ENCODE measurements at regions not wholly inside any gene's neighbourhood (a gene's known extent, or its start where the extent isn't known, plus 50 kb on each side); places are given as distances from the start of the nearest gene placed in this dataset.

DNA sequence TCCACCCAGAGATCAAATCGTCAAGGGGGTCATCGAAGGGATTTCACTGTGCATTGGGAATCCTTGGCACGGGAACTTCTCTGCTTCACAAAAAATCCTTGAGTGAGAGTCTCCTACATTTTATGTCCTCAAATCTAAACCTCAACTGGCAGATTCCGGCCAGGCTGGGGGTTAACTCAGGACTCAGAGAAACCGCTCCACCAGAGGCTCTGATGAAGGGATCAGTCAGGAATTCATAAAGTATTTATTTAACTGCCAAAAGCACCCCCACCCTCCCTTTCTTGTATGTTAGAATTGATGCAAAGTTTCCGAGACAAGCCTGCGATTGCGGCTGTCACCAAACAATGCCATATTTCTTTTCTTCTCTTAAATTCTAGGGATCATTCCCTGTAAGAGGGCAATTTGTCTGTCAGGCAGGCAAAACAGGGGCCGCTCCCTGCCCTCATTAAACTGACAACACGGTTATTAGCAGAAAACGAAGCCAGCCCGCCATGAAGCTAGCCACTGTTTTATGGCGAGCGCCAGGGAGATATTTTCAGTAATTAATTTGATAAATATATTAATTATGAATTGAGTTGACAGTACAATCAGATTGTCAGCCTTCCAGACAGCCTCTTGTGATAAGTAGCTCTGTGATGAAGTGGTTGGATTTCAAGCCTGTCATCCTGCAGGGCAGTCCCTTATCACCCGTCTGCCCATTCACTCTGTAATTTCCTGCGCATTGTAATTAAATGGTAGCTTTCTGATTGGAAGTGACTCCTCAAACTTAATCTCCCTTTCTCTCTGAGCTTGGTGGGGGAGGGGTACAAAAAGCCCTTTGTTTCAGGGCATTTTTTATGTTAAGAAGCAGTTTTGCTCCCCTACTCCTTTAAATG is 153.0 kb upstream of the GPR26 start:
- TF ChIP-seq, protein P1, sequence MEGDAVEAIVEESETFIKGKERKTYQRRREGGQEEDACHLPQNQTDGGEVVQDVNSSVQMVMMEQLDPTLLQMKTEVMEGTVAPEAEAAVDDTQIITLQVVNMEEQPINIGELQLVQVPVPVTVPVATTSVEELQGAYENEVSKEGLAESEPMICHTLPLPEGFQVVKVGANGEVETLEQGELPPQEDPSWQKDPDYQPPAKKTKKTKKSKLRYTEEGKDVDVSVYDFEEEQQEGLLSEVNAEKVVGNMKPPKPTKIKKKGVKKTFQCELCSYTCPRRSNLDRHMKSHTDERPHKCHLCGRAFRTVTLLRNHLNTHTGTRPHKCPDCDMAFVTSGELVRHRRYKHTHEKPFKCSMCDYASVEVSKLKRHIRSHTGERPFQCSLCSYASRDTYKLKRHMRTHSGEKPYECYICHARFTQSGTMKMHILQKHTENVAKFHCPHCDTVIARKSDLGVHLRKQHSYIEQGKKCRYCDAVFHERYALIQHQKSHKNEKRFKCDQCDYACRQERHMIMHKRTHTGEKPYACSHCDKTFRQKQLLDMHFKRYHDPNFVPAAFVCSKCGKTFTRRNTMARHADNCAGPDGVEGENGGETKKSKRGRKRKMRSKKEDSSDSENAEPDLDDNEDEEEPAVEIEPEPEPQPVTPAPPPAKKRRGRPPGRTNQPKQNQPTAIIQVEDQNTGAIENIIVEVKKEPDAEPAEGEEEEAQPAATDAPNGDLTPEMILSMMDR (conservative IDR thresholded peaks at IDR 0.05; ENCODE audit: low read depth): no peak
- no peak overlapping the region for H3K27ac ChIP-seq
- CTCF ChIA-PET: interaction anchor here (0.6 kb wide), 1 partner anchor 158 kb away, joined by 6 read pairs; no protein-coding TSS in a partner anchor
- POLR2A ChIA-PET (ENCODE audit: low non-redundant PET): no interaction called here
- DNase-seq (ENCODE audit: low spot score): no peak

DNA sequence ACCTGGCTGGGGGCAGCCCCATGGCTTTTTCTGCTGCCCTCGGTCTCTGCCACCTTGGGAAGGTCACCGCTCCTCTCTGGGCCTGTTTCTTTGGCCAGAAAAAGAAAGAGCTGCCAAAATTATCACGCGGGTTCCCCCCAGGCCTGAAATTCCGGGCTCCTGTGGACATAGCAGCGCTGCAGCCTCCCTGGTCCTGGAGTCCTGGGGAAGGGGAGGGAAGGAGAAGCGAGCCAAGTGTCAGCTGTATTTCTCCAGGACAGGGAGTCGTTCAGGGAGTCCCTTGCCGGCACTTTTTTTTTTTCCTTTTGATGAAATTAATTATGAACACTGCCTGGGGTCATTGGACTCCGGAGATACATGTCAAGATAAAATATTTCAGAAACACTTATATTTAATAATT is 152.3 kb upstream of the GPR26 start:
- no peak for DNase-seq (ENCODE audit: low spot score)
- CTCF ChIA-PET: no interaction called here
- H3K27ac ChIP-seq: no peak overlapping the region
- TF ChIP-seq, protein P1 (conservative IDR thresholded peaks at IDR 0.05; ENCODE audit: low read depth): no peak
- POLR2A ChIA-PET (ENCODE audit: low non-redundant PET): no interaction called here

DNA sequence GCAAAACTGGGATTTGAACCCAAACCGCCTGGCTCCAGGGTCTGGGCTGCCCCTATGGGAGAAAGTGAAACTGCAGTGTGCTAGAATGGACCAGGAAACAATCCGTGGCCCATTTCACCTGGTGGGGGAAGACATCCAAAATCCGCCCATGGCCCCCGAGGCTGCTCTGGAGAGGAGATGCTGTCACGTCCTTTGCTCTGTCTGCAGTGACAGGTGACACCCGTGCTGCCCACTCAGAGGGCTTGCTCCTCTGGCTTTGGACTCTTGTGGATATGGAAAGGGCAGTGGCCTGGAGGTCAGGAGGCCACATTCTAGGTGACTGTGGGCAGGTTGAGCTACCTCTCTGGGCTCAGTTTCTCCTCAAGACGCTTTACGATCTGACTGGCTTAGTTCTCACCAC is 151.2 kb upstream of the GPR26 start:
- H3K27ac ChIP-seq: no peak overlapping the region
- DNase-seq (ENCODE audit: low spot score): no peak
- ChIA-PET CTCF (interaction anchor here (0.6 to 0.7 kb wide), 2 partner anchors 30 to 733 kb away, joined by 3 to 4 read pairs; no protein-coding TSS in a partner anchor), POLR2A (ENCODE audit: low non-redundant PET) (no interaction called here)
- TF ChIP-seq, protein P1 (conservative IDR thresholded peaks at IDR 0.05; ENCODE audit: low read depth): no peak

DNA sequence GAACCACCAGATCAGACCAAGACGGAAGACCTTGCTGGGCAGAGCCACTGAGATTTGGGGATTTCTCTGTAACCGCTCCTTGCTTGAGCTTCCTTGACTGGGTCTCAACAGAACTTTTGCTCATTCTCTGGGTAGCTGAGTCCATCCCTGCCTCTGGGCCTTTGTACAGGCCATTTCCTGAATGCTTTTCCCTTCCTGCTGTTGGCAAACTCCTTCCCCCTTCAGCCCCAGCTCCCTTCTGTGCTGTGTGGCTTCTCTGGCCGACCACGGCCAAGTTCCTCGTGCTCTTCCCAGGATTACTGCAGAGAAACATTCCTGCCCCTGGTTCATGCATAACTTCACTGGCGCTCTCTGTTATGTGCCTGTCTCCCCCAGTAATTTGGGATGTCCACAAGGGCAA is 150.5 kb upstream of the GPR26 start:
- CTCF ChIA-PET: interaction anchor here (0.5 to 0.7 kb wide), 2 partner anchors 30 to 294 kb away, joined by 3 read pairs; no protein-coding TSS in a partner anchor
- POLR2A ChIA-PET (ENCODE audit: low non-redundant PET): no interaction called here
- H3K27ac ChIP-seq: no peak overlapping the region
- TF ChIP-seq, protein P1 (conservative IDR thresholded peaks at IDR 0.05; ENCODE audit: low read depth): no peak
- no peak for DNase-seq (ENCODE audit: low spot score)

DNA sequence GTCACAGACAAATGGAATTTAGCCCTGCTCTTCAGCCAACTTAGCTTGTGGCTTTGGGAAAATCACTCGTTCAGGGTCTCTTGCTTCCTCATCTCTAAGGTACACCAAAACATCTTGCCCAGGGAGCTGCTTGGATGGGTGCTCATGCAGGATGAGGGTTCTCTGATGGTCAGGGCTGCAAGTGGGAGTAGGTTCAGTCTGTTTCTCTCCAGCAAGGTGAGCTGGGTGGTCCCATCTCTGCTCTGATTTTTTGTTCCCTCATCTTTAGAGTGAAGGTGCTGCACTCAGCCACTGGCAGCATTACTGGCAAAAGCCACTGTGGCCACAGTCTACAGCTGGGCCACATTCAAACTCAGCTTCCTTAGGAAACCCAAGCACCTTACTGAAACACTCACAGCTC is 149.9 kb upstream of the GPR26 start:
- no peak overlapping the region for H3K27ac ChIP-seq
- ChIA-PET POLR2A (ENCODE audit: low non-redundant PET) (no interaction called here), CTCF (interaction anchor here (0.5 kb wide), 1 partner anchor 294 kb away, joined by 3 read pairs; no protein-coding TSS in a partner anchor)
- TF ChIP-seq, protein P1 (conservative IDR thresholded peaks at IDR 0.05; ENCODE audit: low read depth): no peak
- no peak for DNase-seq (ENCODE audit: low spot score)

DNA sequence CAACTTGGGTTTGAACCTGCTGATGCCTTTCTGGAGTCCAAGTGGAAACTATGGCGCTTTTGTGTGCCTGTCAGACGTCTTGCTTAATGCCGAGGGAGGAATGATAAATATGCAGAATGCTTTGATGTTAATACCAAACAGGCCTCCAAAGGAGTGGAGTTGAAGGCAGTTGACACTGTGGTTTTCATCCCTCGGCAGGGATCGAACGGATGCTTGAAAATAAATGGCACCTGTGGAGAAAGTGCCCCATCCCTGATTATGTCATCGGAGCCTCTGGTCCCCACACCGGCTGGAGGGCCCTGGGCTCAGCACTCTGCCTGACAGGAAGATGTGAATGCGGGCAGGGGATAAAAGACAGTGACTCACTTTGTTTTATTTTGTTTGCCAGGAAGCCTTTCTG is 148.7 kb upstream of the GPR26 start:
- no peak overlapping the region for H3K27ac ChIP-seq
- ChIA-PET CTCF (no interaction called here), POLR2A (ENCODE audit: low non-redundant PET) (no interaction called here)
- DNase-seq (ENCODE audit: low spot score): no peak
- TF ChIP-seq, protein P1 (conservative IDR thresholded peaks at IDR 0.05; ENCODE audit: low read depth): no peak
